SU-DHL-6 (cell line): ENCODE measurements at regions not wholly inside any gene's neighbourhood (a gene's known extent, or its start where the extent isn't known, plus 50 kb on each side); places are given as distances from the start of the nearest gene placed in this dataset.

Experiments used
- CTCF ChIP-seq: fragments of 200-600 bp; sonication (generic); IDR thresholded peaks from one replicate; pipeline ENCODE4 v1.5.1; 2017; ENCODE audit warnings: antibody characterized with exemption, mild to moderate bottlenecking, low read length, moderate library complexity; ENCODE audit not compliant: insufficient read depth, poor library complexity, severe bottlenecking
- EZH2phosphoT487 ChIP-seq: fragments of 200-600 bp; sonication (generic), shearing (Covaris generic); conservative IDR thresholded peaks from 2 replicates; pipeline ENCODE4 v1.6.1; 2018; ENCODE audit warnings: mild to moderate bottlenecking, antibody characterized with exemption, low read length, moderate library complexity, mixed read lengths

GRCh38 chr18:1308686-1309085 lies 404.0 kb downstream of the ADCYAP1 start:
- TF ChIP-seq CTCF = no peak
- TF ChIP-seq EZH2phosphoT487 = no peak
